Activated T-helper 2 cell treated with anti-CD3 and anti-CD28 coated beads, Interferon-gamma antibody, Interleukin-2, Interleukin-4, amounts not matched to agents 10 μg/mL and 5 μg/mL and 100 μg/mL, durations not matched to agents 14 hours and 24 hours and 36 hours (primary cell): ENCODE measurements at regions not wholly inside any gene's neighbourhood (a gene's known extent, or its start where the extent isn't known, plus 50 kb on each side); places are given as distances from the start of the nearest gene placed in this dataset.

Experiments used
- DNase-seq: peaks from one replicate; pipeline ENCODE4 v3.0.0; 2021; ENCODE audit warnings: low spot score
- H3K27ac Mint-ChIP-seq: one replicate; pipeline ENCODE4 v1.8.0; 2021; ENCODE audit warnings: mixed read lengths
- H3K27me3 Mint-ChIP-seq: one replicate; pipeline ENCODE4 v1.8.0; 2021; ENCODE audit warnings: low read depth, mixed read lengths
- H3K36me3 Mint-ChIP-seq: one replicate; pipeline ENCODE4 v1.8.0; 2021; ENCODE audit warnings: low read depth, mixed read lengths
- H3K4me1 Mint-ChIP-seq: one replicate; pipeline ENCODE4 v1.8.0; 2021; ENCODE audit warnings: low read depth, mixed read lengths
- H3K4me3 Mint-ChIP-seq: one replicate; pipeline ENCODE4 v1.8.0; 2021; ENCODE audit warnings: low read depth, mild to moderate bottlenecking, moderate library complexity, mixed read lengths
- H3K9me3 Mint-ChIP-seq: one replicate; pipeline ENCODE4 v1.8.0; 2021; ENCODE audit warnings: mixed read lengths
- intact Hi-C: fragments of 100-400 bp; cut with micrococcal nuclease; formaldehyde crosslinking; loops from one replicate; pipeline ENCODE4 v1.15.1; 2023

DNA sequence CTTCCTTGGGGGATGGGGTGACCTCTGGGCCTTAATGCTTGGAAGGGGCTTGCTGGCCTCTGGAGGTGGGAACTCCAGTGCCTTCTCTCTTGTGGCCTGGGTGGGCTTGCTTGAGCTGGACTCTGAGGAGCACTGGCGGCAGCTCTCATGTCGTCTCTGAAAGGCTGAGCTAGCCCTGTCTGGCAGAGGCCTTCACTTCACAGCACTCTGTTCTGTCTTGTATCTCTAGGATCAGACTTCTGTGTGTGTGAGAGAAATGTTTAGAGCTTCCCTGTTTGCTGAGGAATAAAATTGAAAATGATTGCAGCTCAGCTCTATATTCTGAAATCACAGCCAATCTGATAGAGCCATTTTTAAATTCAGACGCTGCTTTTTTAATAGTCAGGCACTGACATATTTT, 185.3 kb downstream of the KCNRG start:
- Mint-ChIP-seq H3K36me3 (no peaks in the 10 kb centered on the region), H3K4me3 (no peak overlapping the region), H3K4me1 (no peaks in the 10 kb centered on the region), H3K27ac (no peak overlapping the region), H3K9me3 (no peaks in the 10 kb centered on the region), H3K27me3 (peaks cover 57% of the 10 kb centered on the region)
- intact Hi-C loops = no loop called here
- DNase-seq = no peak

DNA sequence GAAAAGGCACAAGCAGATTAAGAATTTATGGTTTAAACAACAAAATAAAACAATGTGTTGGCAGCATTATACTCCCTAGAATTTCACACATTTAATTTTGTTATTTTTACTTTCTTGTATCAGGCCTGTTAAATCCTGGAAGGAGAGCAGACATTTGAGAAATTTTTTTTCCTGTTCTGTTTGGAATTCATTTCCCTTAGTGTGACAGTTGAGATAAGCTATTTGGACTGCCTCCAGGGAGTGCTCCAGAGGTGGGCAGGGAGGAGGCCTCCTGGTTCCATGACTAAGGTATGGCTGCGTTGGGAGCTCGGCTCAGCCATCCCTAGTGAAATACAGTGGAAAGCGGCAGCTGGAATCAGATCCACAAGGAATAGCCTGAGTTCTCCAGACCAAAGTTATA, 185.7 kb downstream of the KCNRG start:
- peaks cover 60% of the 10 kb centered on the region for H3K27me3 Mint-ChIP-seq

DNA sequence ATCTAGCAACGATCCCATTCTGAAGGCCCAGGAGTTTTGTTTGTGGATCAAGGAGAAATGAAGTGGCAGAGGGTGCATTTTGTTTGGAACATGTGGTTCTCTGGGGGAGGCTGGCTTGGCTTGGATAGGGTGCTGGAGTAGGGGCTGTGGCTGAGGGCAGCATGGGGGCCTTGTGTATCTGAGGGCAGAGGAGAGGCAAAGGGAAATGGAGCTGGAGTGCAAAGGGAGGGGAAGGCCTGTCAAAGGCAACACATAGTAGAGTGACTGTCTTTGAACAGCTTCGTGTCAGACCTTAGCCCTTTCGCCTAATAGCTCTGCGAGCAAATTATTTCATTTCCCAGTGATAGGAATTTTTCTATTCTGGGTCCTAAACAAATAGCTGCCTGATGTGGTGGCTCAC, 187.2 kb downstream of the KCNRG start:
- Mint-ChIP-seq H3K4me3 (no peak overlapping the region), H3K27ac (no peak overlapping the region), H3K4me1 (no peaks in the 10 kb centered on the region), H3K9me3 (no peaks in the 10 kb centered on the region), H3K36me3 (no peaks in the 10 kb centered on the region), H3K27me3 (peaks cover 57% of the 10 kb centered on the region)
- intact Hi-C loops = no loop called here
- DNase-seq = no peak

More for the DNA sequence above, 185.7 kb downstream of the KCNRG start:
- no peaks in the 10 kb centered on the region for H3K9me3 Mint-ChIP-seq
- no peak overlapping the region for H3K4me3 Mint-ChIP-seq
- H3K27ac Mint-ChIP-seq = no peak overlapping the region
- no peaks in the 10 kb centered on the region for H3K36me3 Mint-ChIP-seq
- no peak for DNase-seq
- H3K4me1 Mint-ChIP-seq = no peaks in the 10 kb centered on the region
- intact Hi-C loops = no loop called here

DNA sequence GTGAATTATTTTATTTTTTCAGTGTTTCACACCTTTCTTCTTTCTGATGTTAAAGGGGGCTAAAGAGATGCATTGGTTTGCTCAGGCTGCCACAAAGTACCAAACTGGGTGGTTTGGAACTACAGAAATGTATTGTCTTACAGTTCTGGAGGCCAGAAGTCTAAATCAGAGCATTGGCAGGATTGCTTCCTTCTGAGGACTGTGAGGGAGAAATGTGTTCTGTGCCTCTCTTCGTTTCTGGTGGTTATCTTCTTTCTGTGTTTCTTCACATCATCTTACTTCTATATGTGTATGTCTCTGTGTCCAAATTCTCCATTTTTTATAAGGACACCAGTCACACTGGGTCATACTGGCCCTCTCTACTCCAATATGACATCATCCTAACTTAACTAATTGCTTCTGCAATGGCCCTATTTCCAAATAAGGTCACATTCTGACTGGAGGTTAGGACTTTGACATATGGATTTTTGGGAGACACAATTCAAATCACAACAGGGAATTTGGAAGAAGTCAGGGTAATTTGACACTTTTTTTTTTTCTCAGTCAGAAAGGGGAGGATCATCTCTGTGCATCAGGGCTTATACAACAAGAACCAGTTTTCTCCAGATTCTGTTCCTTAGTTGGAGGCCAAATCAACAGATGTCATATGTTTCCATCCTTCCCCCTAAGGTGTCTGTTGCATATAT, 188.2 kb downstream of the KCNRG start:
- H3K9me3 Mint-ChIP-seq = no peaks in the 10 kb centered on the region
- DNase-seq = no peak
- peaks cover 56% of the 10 kb centered on the region for H3K27me3 Mint-ChIP-seq
- intact Hi-C loops = no loop called here
- no peaks in the 10 kb centered on the region for H3K4me1 Mint-ChIP-seq
- H3K27ac Mint-ChIP-seq = no peak overlapping the region
- H3K4me3 Mint-ChIP-seq = no peak overlapping the region
- H3K36me3 Mint-ChIP-seq = no peaks in the 10 kb centered on the region

DNA sequence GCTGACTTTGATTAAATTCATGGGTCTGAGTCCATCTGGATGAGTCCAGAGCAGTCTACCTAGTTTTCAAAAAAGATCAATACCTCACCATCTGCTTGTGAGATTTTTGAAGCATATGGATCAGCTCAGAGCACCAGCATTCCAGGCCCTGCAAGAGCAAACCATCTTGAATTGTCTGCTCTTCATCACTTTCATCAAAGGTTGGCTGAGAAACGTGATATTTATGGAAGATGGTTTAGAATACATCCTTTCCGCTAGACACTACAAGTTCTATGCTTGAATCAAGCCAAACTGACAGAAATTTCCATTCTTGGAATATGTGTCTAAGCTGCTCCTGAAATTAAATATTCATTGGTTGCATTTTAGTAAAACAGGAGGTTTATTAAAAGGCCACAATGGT, 190.3 kb downstream of the KCNRG start:
- intact Hi-C loops = no loop called here
- no peak for DNase-seq
- Mint-ChIP-seq H3K36me3 (no peaks in the 10 kb centered on the region), H3K4me1 (peaks cover 4% of the 10 kb centered on the region), H3K4me3 (no peak overlapping the region), H3K27me3 (peaks cover 54% of the 10 kb centered on the region), H3K27ac (no peak overlapping the region), H3K9me3 (peaks cover under 1% of the 10 kb centered on the region)

DNA sequence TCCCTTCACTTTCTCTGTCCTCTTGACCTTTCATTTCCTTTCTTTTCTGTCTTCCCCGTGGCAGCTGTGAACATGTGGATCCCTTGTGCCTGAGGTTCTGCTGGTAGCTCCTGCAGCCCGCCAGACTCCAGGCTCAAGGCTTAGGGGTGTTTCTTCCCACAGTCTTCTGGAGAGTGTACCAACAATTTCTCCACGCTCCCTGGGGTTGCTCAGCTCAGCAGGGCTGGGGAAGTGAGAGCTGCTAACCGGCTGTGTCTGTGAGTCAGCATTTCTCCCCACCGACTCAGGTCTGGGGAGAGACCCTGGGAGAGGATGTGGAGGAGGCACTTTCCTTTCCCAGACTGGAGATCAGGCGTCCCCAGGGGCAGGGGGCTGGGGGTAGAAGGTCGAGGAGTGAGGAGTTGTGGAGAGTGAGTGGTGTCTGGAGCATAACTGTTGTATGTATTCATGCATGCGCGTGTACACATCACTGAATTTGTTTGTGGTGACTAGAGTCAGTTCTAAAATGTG, 193.6 kb downstream of the KCNRG start:
- Mint-ChIP-seq H3K9me3 (peaks cover 24% of the 10 kb centered on the region), H3K27me3 (peaks cover 51% of the 10 kb centered on the region), H3K36me3 (no peaks in the 10 kb centered on the region), H3K4me1 (peaks cover 5% of the 10 kb centered on the region), H3K27ac (no peak overlapping the region), H3K4me3 (no peak overlapping the region)
- no peak for DNase-seq
- intact Hi-C loops = no loop called here

DNA sequence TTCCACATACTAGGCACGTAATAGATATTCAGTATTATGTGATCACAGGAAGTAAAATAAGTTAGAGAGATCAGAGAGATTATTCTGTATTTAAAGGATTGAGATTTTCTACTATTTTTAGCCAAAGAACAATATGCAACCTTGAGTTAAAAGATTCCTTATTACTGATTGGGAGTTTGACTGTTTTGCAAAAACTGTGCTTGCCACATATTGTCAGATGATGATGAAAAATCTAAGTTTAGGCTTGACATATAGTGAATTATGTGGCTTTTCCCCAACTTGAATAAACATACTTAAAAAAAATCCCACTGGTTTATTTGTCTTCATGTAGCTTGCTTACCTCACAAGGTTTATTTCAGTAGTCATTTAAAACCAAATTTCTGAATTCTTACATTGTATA, 194.4 kb downstream of the KCNRG start:
- Mint-ChIP-seq H3K36me3 (no peaks in the 10 kb centered on the region), H3K27ac (no peak overlapping the region), H3K9me3 (peaks cover 30% of the 10 kb centered on the region), H3K4me1 (peaks cover 10% of the 10 kb centered on the region), H3K27me3 (peaks cover 46% of the 10 kb centered on the region), H3K4me3 (no peak overlapping the region)
- DNase-seq = no peak
- intact Hi-C loops = no loop called here

DNA sequence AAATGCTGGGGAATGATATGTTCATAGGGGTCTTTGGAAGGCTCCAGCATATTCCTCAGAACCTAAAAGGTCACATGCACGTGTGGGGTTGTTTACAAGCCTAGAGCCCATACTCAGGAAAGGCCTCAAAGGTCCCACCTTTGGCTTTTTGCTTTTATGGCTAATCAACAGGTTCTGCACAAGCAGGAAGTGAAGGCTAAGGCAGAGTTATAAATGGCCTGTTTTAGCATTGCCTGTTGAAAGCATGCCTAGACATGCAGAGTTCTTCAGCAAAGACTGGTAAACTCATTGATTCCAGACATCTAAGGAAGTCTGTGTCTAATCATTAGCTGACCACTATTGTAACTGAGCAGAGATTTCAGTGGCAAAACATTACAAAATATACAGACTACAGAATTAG, 198.3 kb downstream of the KCNRG start:
- H3K27ac Mint-ChIP-seq = no peak overlapping the region
- intact Hi-C loops = no loop called here
- H3K4me1 Mint-ChIP-seq = peaks cover 12% of the 10 kb centered on the region

DNA sequence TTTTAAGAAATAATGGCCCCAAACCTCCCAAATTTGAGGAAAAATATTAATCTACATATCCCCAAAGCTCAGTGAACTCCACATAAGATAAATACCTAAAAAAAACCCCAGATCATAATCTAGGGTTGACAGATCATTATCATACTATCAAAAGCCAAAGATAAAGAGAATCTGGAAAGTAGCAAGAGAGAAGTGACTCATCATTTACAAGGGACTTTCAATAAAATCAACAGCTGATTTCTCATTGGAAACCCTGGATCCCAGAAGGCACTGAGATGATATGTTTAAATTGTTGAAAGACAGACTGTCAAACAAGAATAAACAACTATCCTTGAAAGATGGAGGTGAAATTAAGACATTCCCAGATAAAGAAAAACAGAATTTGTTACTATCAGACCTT, 199.3 kb downstream of the KCNRG start:
- H3K4me1 Mint-ChIP-seq = peaks cover 8% of the 10 kb centered on the region
- intact Hi-C loops = loop anchor here (1.0 kb wide), 1 partner anchor 12 kb away; no protein-coding TSS in a partner anchor
- H3K9me3 Mint-ChIP-seq = peaks cover 61% of the 10 kb centered on the region

More for the DNA sequence above, 198.3 kb downstream of the KCNRG start:
- H3K36me3 Mint-ChIP-seq = no peaks in the 10 kb centered on the region
- H3K27me3 Mint-ChIP-seq = peaks cover 50% of the 10 kb centered on the region
- H3K4me3 Mint-ChIP-seq = no peak overlapping the region
- no peak for DNase-seq
- H3K9me3 Mint-ChIP-seq = peaks cover 58% of the 10 kb centered on the region

DNA sequence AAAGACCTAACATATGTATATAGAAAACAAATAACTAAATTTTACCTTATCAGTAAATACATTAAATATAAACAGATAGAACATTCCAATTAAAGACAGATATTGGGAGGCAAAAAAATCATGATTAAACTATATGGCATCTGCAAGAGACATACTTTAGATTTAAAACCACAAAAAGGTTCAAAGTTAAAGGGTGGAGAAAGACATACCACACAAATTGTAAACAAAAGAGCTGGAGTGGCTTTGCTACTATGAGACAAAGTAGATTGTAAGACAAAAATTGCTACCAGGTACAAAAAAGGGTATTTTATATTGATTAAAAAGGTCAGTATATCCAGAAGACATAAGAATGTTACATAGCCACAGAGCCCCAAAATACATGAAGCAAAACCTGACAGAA, 200.2 kb downstream of the KCNRG start:
- intact Hi-C loops = no loop called here
- H3K4me3 Mint-ChIP-seq = no peak overlapping the region
- no peak for DNase-seq
- H3K36me3 Mint-ChIP-seq = no peaks in the 10 kb centered on the region
- peaks cover 8% of the 10 kb centered on the region for H3K4me1 Mint-ChIP-seq
- H3K27me3 Mint-ChIP-seq = peaks cover 57% of the 10 kb centered on the region
- H3K27ac Mint-ChIP-seq = no peak overlapping the region
- H3K9me3 Mint-ChIP-seq = peaks cover 66% of the 10 kb centered on the region

More for the DNA sequence above, 199.3 kb downstream of the KCNRG start:
- DNase-seq = no peak
- H3K27ac Mint-ChIP-seq = no peak overlapping the region
- peaks cover 51% of the 10 kb centered on the region for H3K27me3 Mint-ChIP-seq
- no peak overlapping the region for H3K4me3 Mint-ChIP-seq
- no peaks in the 10 kb centered on the region for H3K36me3 Mint-ChIP-seq

DNA sequence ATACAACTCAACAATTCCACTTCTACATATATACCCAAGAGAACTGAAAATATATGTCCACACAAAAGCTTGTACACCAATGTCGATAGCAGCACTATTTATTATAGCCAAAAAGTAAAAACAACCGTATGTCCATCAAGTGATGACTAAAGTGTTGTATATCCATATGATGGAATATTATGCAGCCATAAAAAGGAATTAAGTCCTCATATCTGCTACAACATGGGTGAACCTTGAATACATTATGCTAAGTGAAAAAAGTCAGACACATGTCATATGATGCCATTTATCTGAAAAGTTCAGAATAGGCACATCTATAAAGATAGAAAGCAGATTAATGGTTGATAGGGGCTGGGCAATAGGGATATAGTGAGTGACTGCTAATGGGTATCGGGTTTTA, 204.5 kb downstream of the KCNRG start:
- Mint-ChIP-seq H3K4me3 (no peak overlapping the region), H3K9me3 (peaks cover 35% of the 10 kb centered on the region), H3K27ac (no peak overlapping the region), H3K4me1 (peaks cover 10% of the 10 kb centered on the region), H3K36me3 (no peaks in the 10 kb centered on the region), H3K27me3 (peaks cover 67% of the 10 kb centered on the region)
- intact Hi-C loops = no loop called here
- no peak for DNase-seq

DNA sequence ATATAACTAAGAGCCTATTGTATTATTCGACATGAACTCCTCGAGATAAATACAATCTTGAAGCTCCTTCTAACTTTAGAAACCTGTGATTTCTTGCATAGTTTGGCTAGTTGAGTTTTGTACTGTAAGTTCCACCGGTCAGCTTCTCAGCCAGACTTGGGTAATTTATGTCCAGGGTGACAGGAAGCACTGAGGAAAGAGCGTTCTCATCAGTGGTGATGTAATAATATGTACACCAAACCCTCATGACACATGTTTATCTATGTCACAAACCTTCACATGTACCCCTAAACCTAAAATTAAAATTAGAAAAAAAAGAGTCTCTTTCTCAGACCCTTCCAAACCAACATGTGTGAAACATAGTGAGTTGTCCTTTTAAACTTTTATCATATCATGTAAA, 205.7 kb downstream of the KCNRG start:
- Mint-ChIP-seq H3K4me3 (no peak overlapping the region), H3K36me3 (no peaks in the 10 kb centered on the region), H3K27ac (no peak overlapping the region), H3K9me3 (peaks cover 27% of the 10 kb centered on the region), H3K27me3 (peaks cover 69% of the 10 kb centered on the region), H3K4me1 (peaks cover 21% of the 10 kb centered on the region)
- DNase-seq = no peak
- intact Hi-C loops = no loop called here

DNA sequence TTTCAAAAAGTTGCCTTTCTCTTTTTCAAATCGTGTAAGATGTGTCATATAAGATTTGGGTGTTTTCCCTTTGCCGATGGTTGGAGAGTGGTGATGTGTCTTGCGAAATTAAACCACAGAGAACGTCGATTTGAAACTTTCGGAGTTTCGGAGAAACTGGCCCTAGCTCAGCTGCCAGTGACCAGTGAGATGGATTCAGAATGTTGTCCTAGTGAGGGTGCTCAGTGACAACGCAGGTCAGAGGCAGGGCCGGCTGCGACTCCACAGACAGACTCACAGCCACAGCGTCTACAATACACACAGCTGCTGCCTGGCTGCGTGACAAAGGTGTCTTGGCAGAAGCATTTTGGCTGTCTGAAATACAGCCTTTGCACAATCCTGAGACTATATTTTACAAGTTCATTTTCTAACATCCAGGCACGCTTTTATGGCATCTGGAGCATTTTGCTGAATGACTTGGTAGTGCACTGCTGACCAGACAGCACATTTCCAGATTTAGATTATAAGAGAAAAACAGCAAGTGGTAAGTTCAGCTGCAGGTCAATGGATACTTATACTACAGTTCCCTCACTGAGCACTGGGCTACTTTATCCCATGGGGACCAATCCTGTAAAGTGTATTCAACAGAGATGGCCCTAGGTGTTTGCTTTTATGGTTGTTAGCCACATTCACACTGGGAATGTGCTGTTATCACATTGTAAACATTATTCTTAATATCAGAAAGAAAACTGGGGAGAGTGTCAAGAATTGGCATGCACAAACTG, 207.5 kb downstream of the KCNRG start:
- no peaks in the 10 kb centered on the region for H3K36me3 Mint-ChIP-seq
- DNase-seq = no peak
- peaks cover 12% of the 10 kb centered on the region for H3K9me3 Mint-ChIP-seq
- intact Hi-C loops = no loop called here
- H3K4me3 Mint-ChIP-seq = no peak overlapping the region
- H3K4me1 Mint-ChIP-seq = peaks cover 39% of the 10 kb centered on the region
- H3K27me3 Mint-ChIP-seq = peaks cover 56% of the 10 kb centered on the region
- H3K27ac Mint-ChIP-seq = no peak overlapping the region
